Stimulated activated naive CD4-positive, alpha-beta T cell treated with Interleukin-2 at 50 U/mL for 16 hours (primary cell): ENCODE measurements at regions not wholly inside any gene's neighbourhood (a gene's known extent, or its start where the extent isn't known, plus 50 kb on each side); places are given as distances from the start of the nearest gene placed in this dataset.

Experiments
- DNase-seq: peaks from one replicate; lab custom pipeline; 2025; lab: John Stamatoyannopoulos, UW

DNA sequence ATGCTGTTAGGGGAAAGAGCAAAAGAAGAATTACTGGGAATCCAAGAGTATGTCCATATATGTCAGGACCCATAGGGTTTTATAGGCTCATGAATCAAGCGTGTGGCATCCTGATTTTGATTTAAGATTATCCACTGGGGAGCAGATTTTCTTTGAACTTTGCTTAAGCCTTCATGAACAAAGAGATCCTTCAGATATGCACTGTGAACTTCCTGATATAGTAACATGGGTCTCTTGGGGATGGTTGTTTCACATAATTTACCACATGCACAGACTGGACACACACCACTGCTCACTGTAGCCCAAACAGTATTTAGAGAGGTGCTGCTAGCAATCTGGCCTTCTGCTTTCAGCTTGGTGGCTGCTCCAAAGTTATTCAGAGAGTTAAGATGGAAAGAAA, 200.9 kb upstream of the ZPLD1 start:
- no peak for DNase-seq

DNA sequence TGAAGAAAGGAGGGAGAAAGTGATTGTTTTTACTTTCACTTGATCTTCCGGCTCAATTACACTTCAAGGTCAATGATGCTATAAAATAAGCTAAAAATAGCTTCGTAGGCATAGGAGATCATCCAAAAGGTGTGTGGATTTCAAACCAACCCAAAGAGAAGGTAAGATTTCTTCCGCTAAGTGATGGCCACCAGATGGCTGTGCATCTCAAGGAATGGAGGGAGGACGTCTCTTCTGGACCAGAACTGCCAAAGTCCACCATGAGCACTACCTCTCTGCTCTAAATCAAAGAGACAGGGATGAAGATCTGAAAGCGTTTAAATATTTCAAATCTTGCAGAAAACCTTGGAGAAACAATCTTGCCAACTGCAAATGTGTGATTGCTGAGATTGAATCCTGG, 199.1 kb upstream of the ZPLD1 start:
- DNase-seq: no peak

DNA sequence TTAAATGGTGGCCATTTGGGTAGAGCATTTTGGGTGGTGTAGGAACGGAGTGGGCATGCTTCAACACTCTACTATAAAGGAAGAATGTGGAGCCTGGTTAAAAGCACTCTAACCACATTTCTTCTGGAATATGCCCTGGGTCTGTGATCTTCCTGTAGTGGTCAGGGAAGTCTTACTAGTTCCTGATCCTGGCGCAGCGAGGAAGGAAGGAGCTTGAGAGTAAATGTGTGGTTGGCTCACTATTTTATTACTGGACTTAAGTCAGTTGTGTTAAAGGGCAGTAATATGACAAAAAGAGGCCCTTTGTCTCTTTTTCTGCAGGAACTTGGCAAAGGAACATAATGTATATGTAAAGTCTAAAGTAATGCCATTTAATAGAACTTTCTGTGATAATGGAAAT, 197.6 kb upstream of the ZPLD1 start:
- no peak for DNase-seq

DNA sequence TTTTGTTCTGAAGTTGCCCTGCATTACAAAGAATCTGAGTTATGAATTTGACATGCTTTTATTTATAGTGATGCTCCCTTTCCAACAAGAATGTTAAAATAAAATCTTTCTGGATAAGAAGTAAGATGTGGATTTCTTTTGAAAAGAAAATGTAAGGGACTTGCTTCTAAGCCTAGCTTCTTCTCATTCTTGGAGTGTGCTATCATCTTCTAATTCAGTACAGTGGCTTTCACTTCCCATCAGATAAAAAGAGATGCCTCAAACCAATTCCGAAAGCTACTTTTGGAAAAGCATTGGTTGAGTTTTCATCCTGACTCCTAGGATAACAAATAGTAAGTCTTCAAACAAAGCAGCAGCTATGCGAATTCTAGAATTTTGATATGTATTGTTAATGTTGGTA, 197.0 kb upstream of the ZPLD1 start:
- no peak for DNase-seq

GRCh38 chr3:102238362-102238761, 196.5 kb upstream of the ZPLD1 start:
- DNase-seq: no peak

DNA sequence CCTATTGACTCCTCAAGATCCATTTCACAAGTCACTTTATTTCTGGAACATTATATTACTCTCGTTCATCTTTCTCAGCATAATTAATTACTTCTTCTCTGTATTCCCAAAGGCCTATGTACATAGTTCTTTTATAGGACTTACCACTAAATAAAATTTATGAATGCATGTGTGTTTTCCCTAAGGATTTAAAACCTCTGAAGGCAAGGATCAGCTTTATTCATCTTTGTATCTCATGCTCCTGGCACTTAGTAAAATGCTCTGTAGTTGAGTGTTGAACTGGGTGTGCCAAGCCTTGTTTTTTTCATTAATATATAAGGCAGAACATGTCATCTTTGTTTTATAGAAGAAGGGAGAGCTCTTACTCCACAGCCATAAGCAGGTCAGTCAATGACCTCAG, 194.1 kb upstream of the ZPLD1 start:
- no peak for DNase-seq

DNA sequence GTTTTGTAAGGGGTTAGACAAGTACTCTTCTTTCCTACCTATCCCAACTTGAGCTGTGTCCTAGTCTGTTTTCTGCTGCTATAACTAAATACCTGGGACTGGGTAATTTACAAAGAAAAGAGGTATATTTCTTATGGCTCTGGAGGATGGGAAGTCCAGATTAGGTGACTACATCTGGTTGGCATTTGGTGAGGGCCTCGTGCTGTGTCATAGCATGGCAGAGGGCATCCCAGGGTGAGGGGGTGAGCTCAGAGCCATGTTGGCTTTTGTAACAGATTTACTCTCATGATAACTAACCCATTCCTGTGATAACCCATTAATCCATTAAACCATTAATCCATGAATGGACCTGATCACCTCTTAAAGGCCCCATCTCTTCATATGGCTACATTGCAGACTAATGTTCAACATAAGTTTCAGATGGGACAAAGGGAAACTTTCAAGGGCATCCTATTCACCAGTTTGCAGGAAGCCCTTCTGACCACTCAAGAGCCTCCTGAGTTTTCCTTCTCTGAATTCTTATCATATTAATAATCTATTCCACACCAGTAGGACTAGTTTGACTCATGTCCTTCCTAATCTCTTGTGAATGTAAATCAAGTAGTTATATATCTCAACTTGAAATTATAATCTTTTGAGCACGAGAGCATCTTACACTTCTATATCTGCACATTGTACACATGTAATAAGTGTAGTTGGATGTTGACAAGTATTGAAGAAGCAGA, 185.7 kb upstream of the ZPLD1 start:
- DNase-seq: no peak

GRCh38 chr3:102255736-102256135, 179.1 kb upstream of the ZPLD1 start:
- DNase-seq: no peak

DNA sequence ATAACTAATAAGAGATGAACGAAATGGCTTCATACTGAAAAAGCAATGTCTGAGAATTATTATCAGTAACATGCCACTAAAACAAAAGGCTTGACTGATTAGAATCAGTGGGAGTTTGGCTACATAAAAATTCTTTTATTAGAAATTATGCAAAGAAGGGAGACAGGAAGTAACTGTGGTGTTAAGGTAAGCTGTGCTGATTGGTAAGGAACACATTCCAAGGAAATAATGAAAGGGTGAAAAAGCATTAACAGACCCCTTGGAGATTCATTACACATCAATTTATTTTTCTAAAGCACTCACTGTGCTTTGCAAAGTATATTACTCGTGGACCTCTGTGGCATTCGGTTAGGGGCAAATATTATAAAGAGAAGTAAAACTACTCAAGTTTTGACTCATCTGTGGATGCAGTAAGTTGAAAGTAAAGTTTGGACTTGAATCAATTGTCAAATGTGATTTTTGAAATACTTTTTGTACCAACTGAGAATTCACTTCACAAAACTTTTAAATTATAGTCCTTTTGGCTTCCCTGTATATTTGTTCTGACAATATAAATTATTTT, 176.1 kb upstream of the ZPLD1 start:
- no peak for DNase-seq

DNA sequence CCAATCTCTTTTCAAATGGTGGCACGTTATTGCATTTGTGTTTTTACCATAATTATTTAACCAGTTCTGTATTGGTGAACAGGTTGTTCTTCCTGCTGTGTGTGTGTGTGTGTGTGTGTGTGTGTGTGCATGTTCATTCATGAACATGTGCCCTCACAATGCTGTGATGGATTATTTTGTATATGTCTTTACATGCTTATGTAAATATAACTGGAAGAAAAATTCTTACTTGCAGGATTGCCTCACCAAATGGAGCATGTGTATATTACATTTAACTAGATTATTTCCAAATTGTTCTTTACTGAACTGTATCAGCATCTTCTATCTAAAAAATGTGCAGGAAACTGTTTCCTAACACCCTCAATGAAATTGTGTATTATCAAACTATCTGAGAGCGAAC, 175.2 kb upstream of the ZPLD1 start:
- no peak for DNase-seq

GRCh38 chr3:102265720-102266119, 169.1 kb upstream of the ZPLD1 start:
- no peak for DNase-seq

DNA sequence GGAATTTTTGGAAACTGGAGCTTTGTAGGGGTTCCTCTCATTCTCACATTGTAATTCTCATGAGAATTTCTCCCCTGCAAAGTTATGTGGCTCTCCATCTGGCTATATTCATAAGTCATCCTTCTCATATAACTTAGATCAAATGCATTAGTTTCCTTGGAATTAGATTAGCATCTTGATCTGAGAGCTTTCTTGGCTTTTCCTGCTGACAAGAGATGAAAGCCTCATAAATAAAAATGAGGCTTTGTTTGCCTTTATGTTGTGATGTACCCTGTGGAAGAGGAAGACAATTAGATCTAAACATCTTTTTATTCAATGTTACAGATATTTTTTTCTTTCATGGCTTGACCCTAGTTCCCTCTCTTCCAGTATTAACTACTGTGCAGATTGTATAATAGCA, 165.4 kb upstream of the ZPLD1 start:
- DNase-seq: no peak

DNA sequence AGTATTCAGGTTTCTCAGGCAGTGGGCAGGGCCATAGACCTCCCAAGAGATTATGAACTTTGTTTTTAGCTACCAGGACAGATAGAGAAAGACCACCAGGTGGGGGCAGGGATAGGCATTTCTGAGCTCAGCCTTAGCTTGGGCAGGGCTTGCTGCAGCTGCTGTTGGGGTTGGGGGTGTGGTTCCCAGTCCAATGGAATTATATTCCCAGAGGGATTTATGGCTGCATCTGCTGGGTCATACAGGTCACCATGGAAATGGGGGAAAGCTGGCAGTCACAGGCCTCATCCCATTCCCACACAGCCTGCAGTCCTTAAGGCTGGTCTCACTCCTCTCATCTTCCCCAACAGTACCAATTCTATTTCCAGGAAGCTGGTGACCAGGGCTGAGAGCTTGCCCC, 144.6 kb upstream of the ZPLD1 start:
- DNase-seq: no peak

DNA sequence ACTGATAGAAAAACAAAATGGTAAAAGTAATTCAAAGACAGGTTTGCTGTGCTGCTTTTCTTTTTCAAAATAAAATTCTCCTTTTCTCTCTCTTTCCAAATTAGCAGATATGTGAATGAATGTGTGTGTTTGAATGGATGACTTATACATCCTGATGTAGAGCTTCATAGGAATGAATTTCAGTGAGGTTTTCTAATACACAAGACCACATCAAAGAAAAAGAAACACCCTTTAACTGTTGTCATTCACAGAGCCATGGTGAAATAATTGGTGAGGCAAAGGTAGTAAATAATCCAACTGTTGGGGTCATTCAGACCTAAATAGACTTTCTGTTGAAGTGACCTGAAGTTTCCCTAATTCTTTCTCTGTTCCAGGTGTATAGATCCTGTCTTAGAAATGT, 139.1 kb upstream of the ZPLD1 start:
- DNase-seq: no peak

DNA sequence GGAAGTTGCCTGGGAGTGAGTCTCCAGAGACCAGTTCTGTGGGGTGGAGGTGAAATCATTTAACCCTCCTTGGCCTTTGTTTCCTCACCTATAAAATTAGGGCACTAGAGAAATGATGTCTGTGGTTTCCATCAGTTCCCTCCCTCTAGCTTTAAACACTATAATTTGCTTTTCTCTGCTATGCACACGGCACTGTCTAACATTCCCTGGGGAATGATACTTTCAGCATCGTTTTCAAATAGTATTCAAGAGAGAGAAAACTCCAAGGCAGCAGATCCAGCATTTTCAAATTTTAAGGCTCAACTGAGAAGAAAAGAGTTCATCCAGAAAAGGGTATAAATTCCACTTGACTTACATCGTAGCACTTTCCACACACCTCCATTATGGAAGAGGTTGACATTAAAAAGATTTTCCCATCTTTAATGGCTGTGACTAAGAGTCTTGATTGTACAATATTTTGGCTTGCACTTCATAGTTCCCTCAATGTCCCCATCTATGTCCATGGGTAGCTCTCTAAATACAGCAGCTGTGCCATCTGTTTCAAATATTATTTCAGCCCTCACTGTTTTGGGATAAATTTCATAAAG, 137.7 kb upstream of the ZPLD1 start:
- no peak for DNase-seq

GRCh38 chr3:102299125-102299877, 135.5 kb upstream of the ZPLD1 start:
- no peak for DNase-seq

- DNase-seq: no peak
These were observed 133.5 kb upstream of the ZPLD1 start for GRCh38 chr3:102301155-102301880.

GRCh38 chr3:102302020-102302419, 132.8 kb upstream of the ZPLD1 start:
- no peak for DNase-seq

DNA sequence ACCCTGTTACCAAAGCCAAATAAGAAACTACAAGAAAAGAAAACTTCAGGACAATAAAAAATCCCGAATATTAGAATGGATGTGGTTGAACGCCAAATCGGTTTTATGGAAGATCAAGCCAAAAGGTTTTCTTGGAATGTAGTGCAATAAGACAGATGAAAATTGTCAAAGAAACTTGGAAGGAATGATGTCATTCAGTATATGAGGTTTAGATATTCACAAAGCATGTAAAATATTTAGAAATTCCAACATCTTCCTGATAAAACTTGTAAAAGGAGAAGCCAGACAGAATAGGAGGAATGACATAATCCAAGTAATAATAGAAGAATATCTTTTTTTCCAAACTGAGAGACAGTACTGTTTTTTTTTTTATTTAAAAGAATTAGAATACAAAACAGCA, 130.3 kb upstream of the ZPLD1 start:
- no peak for DNase-seq

- no peak for DNase-seq
These were observed 127.4 kb upstream of the ZPLD1 start for GRCh38 chr3:102307442-102307841.

GRCh38 chr3:102329066-102329465, 105.7 kb upstream of the ZPLD1 start:
- no peak for DNase-seq

DNA sequence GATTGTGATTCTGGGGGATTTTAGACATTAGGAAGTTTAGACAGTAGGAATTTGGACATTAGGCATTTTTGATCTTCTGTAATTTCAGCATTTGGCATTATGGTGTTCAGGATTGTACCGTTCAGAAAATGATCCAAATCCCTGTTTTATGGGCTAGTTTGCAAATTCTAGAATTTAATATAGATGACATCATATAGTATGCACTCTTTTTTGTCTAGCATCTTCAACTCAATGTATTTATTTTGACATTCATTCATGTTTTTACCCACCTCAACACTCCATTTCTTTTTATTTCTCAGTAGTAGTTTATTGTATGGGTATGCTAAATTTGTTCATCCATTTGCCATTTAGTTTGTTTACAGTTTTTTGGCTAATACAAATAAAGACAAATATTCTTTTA, 105.3 kb upstream of the ZPLD1 start:
- DNase-seq: no peak
